NB4 (cell line): ENCODE measurements at regions not wholly inside any gene's neighbourhood (a gene's known extent, or its start where the extent isn't known, plus 50 kb on each side); places are given as distances from the start of the nearest gene placed in this dataset.
A peak's percentile ranks its signal among the peaks of the same experiment; 100 is the strongest.

Experiments used
- POLR2A ChIP-seq: IDR thresholded peaks from 2 replicates; pipeline ENCODE4 v1.6.1; 2011; ENCODE audit warnings: mild to moderate bottlenecking; ENCODE audit not compliant: insufficient read length; ENCODE audit errors: extremely low read depth
- TF ChIP-seq, protein P1 (sequence below): IDR thresholded peaks from one replicate; pipeline ENCODE4 v1.5.1; 2012; ENCODE audit warnings: low read depth, low read length
- TF ChIP-seq, protein P2 (sequence below): IDR thresholded peaks from 2 replicates; pipeline ENCODE4 v1.6.1; 2011; ENCODE audit warnings: low read depth, low read length

DNA sequence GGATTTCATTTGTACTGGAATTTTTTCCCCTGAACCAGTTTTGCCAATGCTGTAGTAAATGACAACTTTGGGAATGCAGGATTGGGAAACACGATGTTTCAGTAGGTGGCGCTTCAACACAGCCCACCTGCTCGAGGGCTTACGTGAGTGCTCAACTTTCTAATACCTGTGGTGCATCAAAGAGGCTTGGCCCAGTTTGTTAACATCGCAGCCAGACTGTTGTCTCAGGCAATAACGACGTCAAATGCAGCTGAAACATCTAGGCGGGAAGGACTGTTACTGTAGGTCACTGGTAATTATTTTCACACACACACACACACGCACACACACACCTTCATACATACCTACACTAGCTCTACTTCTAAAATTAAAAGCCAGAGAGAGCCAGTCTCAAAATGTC lies 815.5 kb upstream of the SLC35B3 start:
- TF ChIP-seq POLR2A: no peak
- TF ChIP-seq, protein P1, sequence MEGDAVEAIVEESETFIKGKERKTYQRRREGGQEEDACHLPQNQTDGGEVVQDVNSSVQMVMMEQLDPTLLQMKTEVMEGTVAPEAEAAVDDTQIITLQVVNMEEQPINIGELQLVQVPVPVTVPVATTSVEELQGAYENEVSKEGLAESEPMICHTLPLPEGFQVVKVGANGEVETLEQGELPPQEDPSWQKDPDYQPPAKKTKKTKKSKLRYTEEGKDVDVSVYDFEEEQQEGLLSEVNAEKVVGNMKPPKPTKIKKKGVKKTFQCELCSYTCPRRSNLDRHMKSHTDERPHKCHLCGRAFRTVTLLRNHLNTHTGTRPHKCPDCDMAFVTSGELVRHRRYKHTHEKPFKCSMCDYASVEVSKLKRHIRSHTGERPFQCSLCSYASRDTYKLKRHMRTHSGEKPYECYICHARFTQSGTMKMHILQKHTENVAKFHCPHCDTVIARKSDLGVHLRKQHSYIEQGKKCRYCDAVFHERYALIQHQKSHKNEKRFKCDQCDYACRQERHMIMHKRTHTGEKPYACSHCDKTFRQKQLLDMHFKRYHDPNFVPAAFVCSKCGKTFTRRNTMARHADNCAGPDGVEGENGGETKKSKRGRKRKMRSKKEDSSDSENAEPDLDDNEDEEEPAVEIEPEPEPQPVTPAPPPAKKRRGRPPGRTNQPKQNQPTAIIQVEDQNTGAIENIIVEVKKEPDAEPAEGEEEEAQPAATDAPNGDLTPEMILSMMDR: peak; percentile 42
- TF ChIP-seq, protein P2, sequence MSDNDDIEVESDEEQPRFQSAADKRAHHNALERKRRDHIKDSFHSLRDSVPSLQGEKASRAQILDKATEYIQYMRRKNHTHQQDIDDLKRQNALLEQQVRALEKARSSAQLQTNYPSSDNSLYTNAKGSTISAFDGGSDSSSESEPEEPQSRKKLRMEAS: no peak
